Activated naive CD4-positive, alpha-beta T cell treated with anti-CD3 and anti-CD28 coated beads, Interleukin-2, amount 10 ng/mL, durations not matched to agents 7 days and 5 days (primary cell): ENCODE measurements at regions not wholly inside any gene's neighbourhood (a gene's known extent, or its start where the extent isn't known, plus 50 kb on each side); places are given as distances from the start of the nearest gene placed in this dataset.

ENCODE experiments used
- CTCF ChIA-PET: fragments of 350-600 bp; sonication (Branson Sonifier 250); formaldehyde crosslinking; loops from one replicate; lab custom pipeline; 2021; ENCODE audit warnings: antibody characterized with exemption; lab: Charles Lee
- DNase-seq: peaks from one replicate; pipeline ENCODE4 v3.0.0-alpha.2; 2020
- H3K27ac Mint-ChIP-seq: one replicate; pipeline ENCODE4 v1.8.0; 2021; ENCODE audit warnings: mild to moderate bottlenecking, moderate library complexity, mixed read lengths
- H3K27me3 Mint-ChIP-seq: one replicate; pipeline ENCODE4 v1.8.0; 2021; ENCODE audit warnings: mild to moderate bottlenecking, mixed read lengths
- H3K36me3 Mint-ChIP-seq: one replicate; pipeline ENCODE4 v1.8.0; 2021; ENCODE audit warnings: mixed read lengths
- H3K4me1 Mint-ChIP-seq: one replicate; pipeline ENCODE4 v1.8.0; 2021; ENCODE audit warnings: mixed read lengths
- H3K4me3 Mint-ChIP-seq: one replicate; pipeline ENCODE4 v1.8.0; 2021; ENCODE audit warnings: mild to moderate bottlenecking, moderate library complexity, mixed read lengths
- H3K9me3 Mint-ChIP-seq: one replicate; pipeline ENCODE4 v1.8.0; 2021; ENCODE audit warnings: mixed read lengths

DNA sequence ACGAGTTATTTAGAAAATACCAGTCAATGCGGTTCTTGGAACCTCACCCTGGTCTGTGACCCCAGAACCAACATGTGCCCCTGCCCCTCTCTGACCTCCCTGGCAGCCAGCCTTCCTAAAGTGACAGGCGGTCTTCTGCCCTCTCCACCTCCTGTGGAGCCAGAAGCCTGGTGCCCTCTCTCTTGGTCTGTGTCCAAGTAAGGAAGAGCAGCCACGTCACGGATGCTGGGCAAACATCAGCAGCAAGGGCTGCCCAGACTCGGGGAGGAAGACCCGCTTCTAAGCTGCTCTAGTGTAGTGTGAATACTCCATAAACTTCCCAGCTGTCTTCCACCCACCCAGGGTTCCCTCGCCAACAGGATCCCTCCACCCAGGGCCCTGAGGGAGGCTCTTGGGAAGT is 272.4 kb downstream of the BMP7 start:
- Mint-ChIP-seq H3K36me3 (no peaks in the 10 kb centered on the region), H3K4me3 (no peak overlapping the region), H3K27ac (no peak overlapping the region), H3K4me1 (no peaks in the 10 kb centered on the region), H3K27me3 (no peaks in the 10 kb centered on the region), H3K9me3 (peaks cover 6% of the 10 kb centered on the region)
- CTCF ChIA-PET, result interaction anchor here (2.9 kb wide), 1 partner anchor 443 kb away, joined by 19 read pairs; no protein-coding TSS in a partner anchor
- no peak for DNase-seq

DNA sequence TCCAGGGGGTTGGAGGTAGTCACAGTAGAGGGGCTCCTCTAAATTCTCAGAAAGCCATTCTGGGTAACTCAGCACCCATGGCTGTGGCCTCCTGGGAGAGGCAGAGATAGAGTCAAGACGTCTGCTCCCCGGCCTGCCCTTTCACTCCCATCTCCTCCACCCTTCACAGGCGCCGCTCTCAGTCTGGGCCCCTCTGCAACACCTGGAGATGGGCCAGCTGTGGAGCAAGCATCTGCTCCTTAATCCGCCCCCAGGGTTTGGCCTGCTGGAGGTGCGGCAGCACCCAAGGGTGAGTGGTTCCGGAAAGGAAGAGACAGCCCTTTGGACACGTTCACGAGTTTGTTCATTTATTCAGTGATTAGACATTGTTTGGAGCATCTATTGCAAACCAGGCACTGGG is 271.3 kb downstream of the BMP7 start:
- Mint-ChIP-seq H3K4me1 (no peaks in the 10 kb centered on the region), H3K36me3 (no peaks in the 10 kb centered on the region), H3K9me3 (peaks cover 8% of the 10 kb centered on the region), H3K27me3 (no peaks in the 10 kb centered on the region), H3K4me3 (no peak overlapping the region), H3K27ac (no peak overlapping the region)
- DNase-seq, result no peak
- CTCF ChIA-PET, result interaction anchor here (1.1 to 2.9 kb wide), 3 partner anchors 9 to 444 kb away, joined by 3 to 19 read pairs (median 4); no protein-coding TSS in a partner anchor

DNA sequence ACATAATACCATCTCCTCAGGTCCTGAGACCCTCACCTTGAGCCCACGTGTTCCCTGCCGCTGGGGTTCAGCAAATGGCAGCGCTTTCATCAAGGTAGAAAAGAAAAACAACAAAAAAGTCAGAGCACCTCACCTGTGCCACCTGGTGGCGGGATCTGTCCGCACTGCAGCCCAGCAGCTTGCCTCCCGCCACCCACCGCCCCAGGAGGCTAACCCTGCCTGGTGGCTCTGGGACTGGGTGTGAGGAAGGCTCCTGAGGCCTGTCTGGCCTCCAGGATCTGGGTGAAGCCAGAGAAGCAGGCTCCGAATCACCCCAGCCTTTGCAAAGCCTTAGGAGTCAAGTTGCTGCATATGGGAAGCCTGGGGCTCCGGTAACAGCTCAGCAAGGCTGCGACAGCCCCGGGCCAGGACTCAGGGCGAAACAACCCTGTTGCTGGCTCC is 270.8 kb downstream of the BMP7 start:
- peaks cover 8% of the 10 kb centered on the region for H3K9me3 Mint-ChIP-seq
- no peak overlapping the region for H3K4me3 Mint-ChIP-seq
- peak; percentile 26 for DNase-seq
- H3K36me3 Mint-ChIP-seq, result no peaks in the 10 kb centered on the region
- no peaks in the 10 kb centered on the region for H3K4me1 Mint-ChIP-seq
- CTCF ChIA-PET, result interaction anchor here (1.1 to 2.9 kb wide), 3 partner anchors 9 to 445 kb away, joined by 3 to 19 read pairs (median 4); no protein-coding TSS in a partner anchor
- H3K27me3 Mint-ChIP-seq, result no peaks in the 10 kb centered on the region
- H3K27ac Mint-ChIP-seq, result no peak overlapping the region

DNA sequence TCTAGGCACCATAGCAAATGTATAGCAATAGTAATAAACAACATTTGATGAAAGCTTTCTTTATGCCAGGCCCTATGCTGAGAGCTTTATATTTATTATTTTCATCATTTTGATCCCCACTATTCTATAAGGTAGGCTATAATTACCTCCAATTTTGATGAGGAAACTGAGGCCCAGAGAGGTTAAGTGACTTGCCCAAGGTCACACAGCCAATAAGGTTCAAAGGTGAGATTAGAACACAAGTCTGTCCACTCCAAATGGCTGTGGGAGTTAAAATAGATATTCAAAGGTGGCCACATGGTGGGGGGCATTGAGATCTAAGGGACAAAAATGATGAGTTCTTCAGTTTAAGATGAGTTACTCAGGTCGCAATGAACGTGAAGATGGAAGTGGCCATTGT is 269.9 kb downstream of the BMP7 start:
- CTCF ChIA-PET, result interaction anchor here (2.9 kb wide), 1 partner anchor 446 kb away, joined by 19 read pairs; no protein-coding TSS in a partner anchor
- Mint-ChIP-seq H3K4me1 (no peaks in the 10 kb centered on the region), H3K27me3 (no peaks in the 10 kb centered on the region), H3K4me3 (no peak overlapping the region), H3K27ac (no peak overlapping the region), H3K36me3 (no peaks in the 10 kb centered on the region), H3K9me3 (peaks cover 8% of the 10 kb centered on the region)
- no peak for DNase-seq

- Mint-ChIP-seq H3K9me3 (peaks cover 8% of the 10 kb centered on the region), H3K4me3 (no peak overlapping the region), H3K27ac (no peak overlapping the region), H3K27me3 (no peaks in the 10 kb centered on the region), H3K36me3 (no peaks in the 10 kb centered on the region), H3K4me1 (no peaks in the 10 kb centered on the region)
- CTCF ChIA-PET, result no interaction called here
- DNase-seq, result no peak
Measured at GRCh38 chr20:56998438-56998837, 268.0 kb downstream of the BMP7 start.

- CTCF ChIA-PET, result no interaction called here
- no peaks in the 10 kb centered on the region for H3K4me1 Mint-ChIP-seq
- no peak overlapping the region for H3K4me3 Mint-ChIP-seq
- no peak for DNase-seq
- peaks cover 4% of the 10 kb centered on the region for H3K27me3 Mint-ChIP-seq
- H3K36me3 Mint-ChIP-seq, result no peaks in the 10 kb centered on the region
- no peak overlapping the region for H3K27ac Mint-ChIP-seq
- H3K9me3 Mint-ChIP-seq, result peaks cover 8% of the 10 kb centered on the region
Measured at GRCh38 chr20:57000441-57000968, 265.9 kb downstream of the BMP7 start.

GRCh38 chr20:57001126-57001767 is 265.2 kb downstream of the BMP7 start:
- DNase-seq, result no peak
- H3K27me3 Mint-ChIP-seq, result peaks cover 5% of the 10 kb centered on the region
- peaks cover 8% of the 10 kb centered on the region for H3K9me3 Mint-ChIP-seq
- H3K36me3 Mint-ChIP-seq, result no peaks in the 10 kb centered on the region
- H3K27ac Mint-ChIP-seq, result no peak overlapping the region
- CTCF ChIA-PET, result no interaction called here
- no peak overlapping the region for H3K4me3 Mint-ChIP-seq
- H3K4me1 Mint-ChIP-seq, result no peaks in the 10 kb centered on the region

DNA sequence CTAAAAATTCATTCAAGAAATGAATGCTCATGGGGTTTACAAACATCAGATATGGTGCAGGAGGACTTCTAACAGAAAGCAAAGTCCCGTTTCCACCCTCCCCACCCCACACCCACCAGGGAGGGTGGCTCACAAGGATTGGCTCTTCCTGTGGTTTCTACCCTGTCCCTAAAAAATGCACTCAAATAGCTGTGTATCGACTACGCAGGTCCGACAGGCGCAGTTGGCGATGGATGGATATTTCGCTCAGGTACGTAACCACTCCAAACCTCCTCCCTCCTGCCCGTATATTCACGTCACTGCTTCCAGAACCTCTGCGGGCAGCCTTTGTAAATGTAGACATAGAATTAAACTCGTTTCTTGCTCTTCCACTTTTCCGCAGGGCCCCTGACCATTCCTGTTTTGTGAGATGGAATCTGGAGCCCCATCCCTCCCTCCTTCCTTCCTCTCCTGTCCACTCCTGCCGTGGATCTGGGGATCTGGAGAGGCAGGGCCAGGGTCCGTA is 264.3 kb downstream of the BMP7 start:
- Mint-ChIP-seq H3K36me3 (no peaks in the 10 kb centered on the region), H3K9me3 (peaks cover 8% of the 10 kb centered on the region), H3K27ac (no peak overlapping the region), H3K27me3 (peaks cover 11% of the 10 kb centered on the region), H3K4me3 (no peak overlapping the region), H3K4me1 (no peaks in the 10 kb centered on the region)
- no peak for DNase-seq
- CTCF ChIA-PET, result no interaction called here

DNA sequence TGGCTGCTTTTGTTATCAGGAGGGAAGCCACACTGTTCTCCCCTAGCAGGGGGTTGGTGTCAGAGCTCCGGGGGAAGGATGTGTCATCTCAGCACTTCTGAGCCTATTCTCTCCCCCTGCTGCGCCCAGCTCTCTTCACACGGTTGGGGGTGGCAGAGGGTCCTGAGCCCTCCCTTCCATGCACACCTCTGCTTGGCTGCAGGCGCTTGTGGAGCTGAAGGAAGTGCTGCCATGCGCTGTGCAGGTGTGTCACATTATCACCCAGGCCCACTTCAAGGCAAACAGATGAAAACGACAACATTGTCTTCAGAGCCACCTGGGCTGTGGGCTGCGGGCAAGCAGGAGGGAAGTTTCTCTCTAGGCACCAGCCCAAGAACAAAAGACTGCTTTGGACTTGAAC is 263.4 kb downstream of the BMP7 start:
- H3K36me3 Mint-ChIP-seq, result no peaks in the 10 kb centered on the region
- CTCF ChIA-PET, result no interaction called here
- no peaks in the 10 kb centered on the region for H3K4me1 Mint-ChIP-seq
- peaks cover 8% of the 10 kb centered on the region for H3K9me3 Mint-ChIP-seq
- no peak for DNase-seq
- H3K4me3 Mint-ChIP-seq, result no peak overlapping the region
- H3K27ac Mint-ChIP-seq, result peak overlapping the region; percentile 14
- peaks cover 15% of the 10 kb centered on the region for H3K27me3 Mint-ChIP-seq

GRCh38 chr20:57004416-57004815 is 262.0 kb downstream of the BMP7 start:
- H3K36me3 Mint-ChIP-seq, result no peaks in the 10 kb centered on the region
- peaks cover 17% of the 10 kb centered on the region for H3K27me3 Mint-ChIP-seq
- no peak overlapping the region for H3K4me3 Mint-ChIP-seq
- no peak for DNase-seq
- no peaks in the 10 kb centered on the region for H3K4me1 Mint-ChIP-seq
- no peak overlapping the region for H3K27ac Mint-ChIP-seq
- H3K9me3 Mint-ChIP-seq, result no peaks in the 10 kb centered on the region
- CTCF ChIA-PET, result interaction anchor here (1.0 kb wide), 1 partner anchor 9 kb away, joined by 4 read pairs; no protein-coding TSS in a partner anchor

- no peaks in the 10 kb centered on the region for H3K36me3 Mint-ChIP-seq
- no peak for DNase-seq
- no peak overlapping the region for H3K4me3 Mint-ChIP-seq
- CTCF ChIA-PET, result interaction anchor here (1.0 kb wide), 1 partner anchor 10 kb away, joined by 4 read pairs; no protein-coding TSS in a partner anchor
- no peaks in the 10 kb centered on the region for H3K4me1 Mint-ChIP-seq
- H3K27me3 Mint-ChIP-seq, result peaks cover 23% of the 10 kb centered on the region
- H3K9me3 Mint-ChIP-seq, result no peaks in the 10 kb centered on the region
- no peak overlapping the region for H3K27ac Mint-ChIP-seq
Measured at GRCh38 chr20:57004951-57005933, 261.2 kb downstream of the BMP7 start.

- CTCF ChIA-PET, result no interaction called here
- H3K27me3 Mint-ChIP-seq, result peaks cover 28% of the 10 kb centered on the region
- DNase-seq, result no peak
- no peaks in the 10 kb centered on the region for H3K9me3 Mint-ChIP-seq
- H3K4me1 Mint-ChIP-seq, result no peaks in the 10 kb centered on the region
- H3K36me3 Mint-ChIP-seq, result no peaks in the 10 kb centered on the region
- H3K4me3 Mint-ChIP-seq, result no peak overlapping the region
- H3K27ac Mint-ChIP-seq, result no peak overlapping the region
Measured at GRCh38 chr20:57006411-57007170, 259.9 kb downstream of the BMP7 start.

DNA sequence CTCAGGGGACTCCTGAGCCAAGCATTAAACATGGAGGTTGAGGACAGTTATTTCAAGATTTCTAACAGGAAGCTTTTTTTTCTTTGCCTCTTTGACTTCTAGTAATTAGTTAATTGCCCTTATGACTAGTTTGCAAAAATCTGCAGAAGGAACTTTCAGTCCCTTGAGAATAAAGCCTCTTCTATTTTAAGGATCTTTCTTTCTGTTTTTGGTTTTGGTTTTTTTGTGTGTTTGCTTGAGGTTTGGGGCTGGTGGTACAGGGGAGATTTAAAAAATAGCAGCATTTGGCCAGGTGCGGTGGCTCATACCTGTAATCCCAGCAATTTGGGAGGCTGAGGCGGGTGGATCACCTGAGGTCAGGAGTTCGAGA is 259.3 kb downstream of the BMP7 start:
- CTCF ChIA-PET, result interaction anchor here (0.9 kb wide), 1 partner anchor 456 kb away, joined by 3 read pairs; no protein-coding TSS in a partner anchor
- no peaks in the 10 kb centered on the region for H3K36me3 Mint-ChIP-seq

More for the DNA sequence above, 259.3 kb downstream of the BMP7 start:
- H3K4me1 Mint-ChIP-seq, result no peaks in the 10 kb centered on the region
- no peak for DNase-seq
- no peaks in the 10 kb centered on the region for H3K9me3 Mint-ChIP-seq
- H3K4me3 Mint-ChIP-seq, result no peak overlapping the region
- peaks cover 31% of the 10 kb centered on the region for H3K27me3 Mint-ChIP-seq
- H3K27ac Mint-ChIP-seq, result no peak overlapping the region
